Activated naive CD8-positive, alpha-beta T cell treated with anti-CD3 and anti-CD28 coated beads, Interleukin-2, amount 10 ng/mL, durations not matched to agents 7 days and 5 days (primary cell): ENCODE measurements at regions not wholly inside any gene's neighbourhood (a gene's known extent, or its start where the extent isn't known, plus 50 kb on each side); places are given as distances from the start of the nearest gene placed in this dataset.

ENCODE experiments used
- ATAC-seq: fragments of 150-1000 bp; cut with Tn5 transposase; one replicate; pipeline ENCODE4 v1.10.0; 2021; ENCODE audit warnings: low read depth, moderate library complexity
- POLR2A ChIA-PET: fragments of 350-600 bp; sonication (Branson Sonifier 250); formaldehyde crosslinking; loops from one replicate; lab custom pipeline; 2021; ENCODE audit warnings: antibody characterized with exemption; lab: Charles Lee
- DNase-seq: peaks from one replicate; pipeline ENCODE4 v3.0.0; 2021
- H3K27ac Mint-ChIP-seq: one replicate; pipeline ENCODE4 v1.8.0; 2022; ENCODE audit warnings: mild to moderate bottlenecking, mixed read lengths
- H3K27me3 Mint-ChIP-seq: one replicate; pipeline ENCODE4 v1.8.0; 2022; ENCODE audit warnings: mild to moderate bottlenecking, moderate library complexity, mixed read lengths
- H3K36me3 Mint-ChIP-seq: one replicate; pipeline ENCODE4 v1.8.0; 2021; ENCODE audit warnings: mild to moderate bottlenecking, mixed read lengths
- H3K4me1 Mint-ChIP-seq: one replicate; pipeline ENCODE4 v1.8.0; 2021; ENCODE audit warnings: mixed read lengths
- H3K4me3 Mint-ChIP-seq: one replicate; pipeline ENCODE4 v1.8.0; 2022; ENCODE audit warnings: mild to moderate bottlenecking, moderate library complexity, mixed read lengths
- H3K9me3 Mint-ChIP-seq: one replicate; pipeline ENCODE4 v1.8.0; 2021; ENCODE audit warnings: mixed read lengths

DNA sequence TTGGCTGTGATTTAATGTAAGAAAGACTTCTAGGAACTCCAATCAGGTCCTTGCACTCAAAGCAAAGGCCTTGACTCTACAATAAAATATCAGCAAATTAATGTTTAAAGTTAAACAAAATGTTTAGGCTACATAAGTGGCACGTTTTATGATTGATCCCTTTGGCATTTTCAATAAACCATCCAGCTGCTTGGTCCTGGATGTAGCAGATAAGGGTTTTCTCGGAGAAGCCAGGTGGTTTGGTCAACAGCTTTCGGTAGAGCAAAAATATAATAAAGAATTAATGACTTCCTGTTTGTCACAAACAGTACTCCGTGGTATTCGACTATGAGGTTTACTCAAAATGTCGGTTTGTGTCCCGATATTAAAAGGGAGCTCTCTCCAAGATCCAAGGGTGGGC is 95.8 kb downstream of the GEMIN8 start:
- DNase-seq = no peak
- Mint-ChIP-seq H3K4me1 (no peaks in the 10 kb centered on the region), H3K4me3 (no peak overlapping the region), H3K27me3 (peaks cover 25% of the 10 kb centered on the region), H3K9me3 (no peaks in the 10 kb centered on the region), H3K27ac (no peak overlapping the region), H3K36me3 (no peaks in the 10 kb centered on the region)
- ATAC-seq = no peak
- POLR2A ChIA-PET = no interaction called here

DNA sequence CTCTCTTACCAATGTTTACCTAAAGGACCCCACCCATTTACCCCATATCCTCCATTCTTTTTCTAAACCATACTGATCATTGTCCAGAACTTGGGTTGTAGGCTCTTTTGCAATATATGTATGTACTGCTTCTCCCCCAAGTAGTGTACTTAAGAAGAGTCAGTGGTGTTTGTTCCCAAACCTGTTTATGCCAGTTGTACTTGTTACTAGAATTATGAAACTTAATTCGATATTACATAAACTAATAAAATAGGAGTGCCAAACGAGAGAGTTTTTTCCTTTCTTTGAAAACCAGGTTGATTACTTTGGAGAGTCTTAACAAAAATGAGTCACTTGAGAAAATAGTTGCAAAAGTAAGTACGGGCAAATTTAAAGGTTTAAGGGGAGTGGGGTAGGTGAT is 96.3 kb downstream of the GEMIN8 start:
- H3K36me3 Mint-ChIP-seq = no peaks in the 10 kb centered on the region
- ATAC-seq (no peak), DNase-seq (no peak)
- H3K27ac Mint-ChIP-seq = no peak overlapping the region
- no peaks in the 10 kb centered on the region for H3K4me1 Mint-ChIP-seq
- POLR2A ChIA-PET = no interaction called here
- peaks cover 27% of the 10 kb centered on the region for H3K27me3 Mint-ChIP-seq
- H3K4me3 Mint-ChIP-seq = no peak overlapping the region
- no peaks in the 10 kb centered on the region for H3K9me3 Mint-ChIP-seq

GRCh38 chrX:13932416-13932815 is 97.3 kb downstream of the GEMIN8 start:
- Mint-ChIP-seq H3K4me3 (no peak overlapping the region), H3K27me3 (peaks cover 24% of the 10 kb centered on the region), H3K9me3 (no peaks in the 10 kb centered on the region), H3K36me3 (no peaks in the 10 kb centered on the region), H3K27ac (no peak overlapping the region), H3K4me1 (no peaks in the 10 kb centered on the region)
- DNase-seq (no peak), ATAC-seq (no peak)
- POLR2A ChIA-PET = no interaction called here

GRCh38 chrX:13927175-13927574 is 102.5 kb downstream of the GEMIN8 start:
- H3K36me3 Mint-ChIP-seq = no peaks in the 10 kb centered on the region
- no peaks in the 10 kb centered on the region for H3K9me3 Mint-ChIP-seq
- no peak overlapping the region for H3K27ac Mint-ChIP-seq
- peaks cover 12% of the 10 kb centered on the region for H3K27me3 Mint-ChIP-seq
- H3K4me1 Mint-ChIP-seq = no peaks in the 10 kb centered on the region
- DNase-seq = no peak
- no peak overlapping the region for H3K4me3 Mint-ChIP-seq
- POLR2A ChIA-PET = no interaction called here
- no peak for ATAC-seq

DNA sequence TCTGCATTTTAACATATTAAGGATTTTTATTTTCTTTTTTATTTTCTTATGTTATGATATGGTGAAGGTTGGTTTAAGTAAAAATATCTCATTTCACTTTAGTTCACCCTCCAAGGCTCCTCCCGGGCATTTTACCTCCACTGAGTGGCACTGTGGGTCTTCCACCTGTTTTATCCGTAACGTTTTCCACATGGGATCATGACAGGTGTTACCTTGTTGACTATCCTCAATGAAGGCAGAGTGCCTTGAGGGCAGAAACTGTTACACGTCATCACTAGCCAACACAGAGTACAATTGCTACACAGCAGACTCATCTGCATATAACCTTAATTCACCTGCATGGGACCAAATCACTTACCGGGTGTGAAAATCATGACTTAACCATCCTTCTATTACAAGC is 105.8 kb downstream of the GEMIN8 start:
- DNase-seq (no peak), ATAC-seq (no peak)
- H3K36me3 Mint-ChIP-seq = no peaks in the 10 kb centered on the region
- no peaks in the 10 kb centered on the region for H3K4me1 Mint-ChIP-seq
- H3K4me3 Mint-ChIP-seq = no peak overlapping the region
- H3K27ac Mint-ChIP-seq = no peak overlapping the region
- no peaks in the 10 kb centered on the region for H3K9me3 Mint-ChIP-seq
- H3K27me3 Mint-ChIP-seq = peaks cover 10% of the 10 kb centered on the region
- POLR2A ChIA-PET = no interaction called here

DNA sequence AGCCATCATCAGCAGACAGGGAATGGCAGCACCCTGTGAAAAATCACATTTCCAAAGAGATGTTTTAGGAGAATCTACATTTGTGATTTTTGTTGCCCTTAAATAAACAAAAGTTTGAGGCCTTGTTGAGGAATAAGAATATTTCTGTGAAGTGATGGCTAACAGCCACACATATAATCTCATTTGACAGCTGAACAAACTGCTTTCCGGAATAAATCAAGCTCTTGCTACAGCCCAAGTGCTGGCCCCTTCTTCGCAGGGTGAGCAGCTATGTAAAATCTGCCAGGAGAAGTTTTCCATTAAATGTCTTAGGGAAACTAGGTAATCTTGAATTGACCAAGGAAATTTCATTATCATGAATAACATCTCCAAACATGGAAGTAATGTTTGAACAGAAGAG is 106.4 kb upstream of the GPM6B start:
- H3K9me3 Mint-ChIP-seq = no peaks in the 10 kb centered on the region
- POLR2A ChIA-PET = no interaction called here
- H3K4me1 Mint-ChIP-seq = no peaks in the 10 kb centered on the region

DNA sequence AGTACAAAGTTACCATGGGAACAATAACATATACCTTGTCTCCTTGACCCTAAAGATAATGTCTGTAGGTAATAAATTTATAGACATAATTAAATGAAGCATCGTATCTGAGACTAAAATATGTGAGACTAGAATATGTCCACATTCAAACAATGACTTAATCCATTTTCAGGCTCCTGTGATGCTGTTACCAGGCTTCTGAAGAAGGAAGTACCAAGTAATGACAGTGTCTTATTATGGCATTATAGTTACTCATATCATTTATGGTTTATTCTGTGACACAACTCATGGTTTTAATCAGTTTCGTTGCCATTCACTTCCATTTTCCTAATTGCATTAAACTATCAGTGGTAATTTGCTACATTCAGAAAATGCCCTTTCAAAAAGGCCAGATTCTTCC is 100.6 kb upstream of the GPM6B start:
- Mint-ChIP-seq H3K4me1 (no peaks in the 10 kb centered on the region), H3K36me3 (no peaks in the 10 kb centered on the region), H3K9me3 (no peaks in the 10 kb centered on the region), H3K27ac (no peak overlapping the region), H3K4me3 (no peak overlapping the region), H3K27me3 (peaks cover 5% of the 10 kb centered on the region)
- ATAC-seq (no peak), DNase-seq (no peak)
- POLR2A ChIA-PET = no interaction called here

More for the DNA sequence above, 106.4 kb upstream of the GPM6B start:
- H3K36me3 Mint-ChIP-seq = no peaks in the 10 kb centered on the region
- no peak overlapping the region for H3K27ac Mint-ChIP-seq
- peaks cover 9% of the 10 kb centered on the region for H3K27me3 Mint-ChIP-seq
- H3K4me3 Mint-ChIP-seq = no peak overlapping the region
- ATAC-seq (no peak), DNase-seq (no peak)

DNA sequence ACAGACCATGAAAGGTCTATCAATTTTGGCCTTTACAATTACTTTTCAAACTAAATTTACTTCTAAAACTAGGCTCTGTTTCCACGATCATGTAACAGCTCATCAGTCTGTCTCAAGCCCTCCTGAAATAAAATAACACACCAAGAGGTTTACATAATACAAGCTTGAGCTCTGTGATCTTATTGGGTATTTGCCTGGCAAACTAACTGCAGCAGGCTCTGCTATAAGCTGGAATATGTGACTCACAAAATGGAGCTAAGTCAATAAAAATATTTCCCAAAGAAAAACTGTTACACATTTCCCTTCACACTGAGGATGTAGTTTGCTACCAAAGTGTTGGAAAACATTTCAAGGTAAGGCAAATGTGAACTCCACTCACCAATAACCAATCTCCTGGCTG is 94.7 kb upstream of the GPM6B start:
- no peaks in the 10 kb centered on the region for H3K9me3 Mint-ChIP-seq
- H3K36me3 Mint-ChIP-seq = no peaks in the 10 kb centered on the region
- H3K27ac Mint-ChIP-seq = no peak overlapping the region
- H3K4me1 Mint-ChIP-seq = no peaks in the 10 kb centered on the region
- POLR2A ChIA-PET = no interaction called here
- DNase-seq (no peak), ATAC-seq (no peak)
- H3K27me3 Mint-ChIP-seq = peaks cover 3% of the 10 kb centered on the region
- H3K4me3 Mint-ChIP-seq = no peak overlapping the region

DNA sequence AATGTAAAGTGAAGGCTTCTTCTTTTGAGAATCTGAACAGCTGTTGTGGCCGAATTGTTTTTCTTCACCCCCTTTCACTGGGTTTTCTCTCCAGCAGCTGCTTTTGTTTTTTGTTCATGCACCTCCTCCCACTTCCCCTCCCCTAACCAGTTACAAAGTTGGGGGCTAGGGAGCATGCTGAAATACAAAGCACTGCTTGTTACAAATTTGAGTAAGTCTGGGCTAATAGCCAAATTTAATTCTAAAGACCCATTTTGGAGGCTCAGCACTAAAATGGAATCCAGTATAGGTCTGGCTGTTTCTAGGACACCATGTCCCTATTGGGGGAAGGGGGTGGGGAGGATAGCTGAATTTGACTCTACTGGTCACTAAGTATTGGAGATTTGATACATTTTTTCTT is 89.2 kb upstream of the GPM6B start:
- ATAC-seq = no peak
- no peaks in the 10 kb centered on the region for H3K9me3 Mint-ChIP-seq
- no peak for DNase-seq
- no peaks in the 10 kb centered on the region for H3K27me3 Mint-ChIP-seq
- no peak overlapping the region for H3K4me3 Mint-ChIP-seq
- POLR2A ChIA-PET = no interaction called here
- H3K4me1 Mint-ChIP-seq = no peaks in the 10 kb centered on the region
- no peaks in the 10 kb centered on the region for H3K36me3 Mint-ChIP-seq
- no peak overlapping the region for H3K27ac Mint-ChIP-seq

- ATAC-seq = no peak
- no peak overlapping the region for H3K27ac Mint-ChIP-seq
- H3K27me3 Mint-ChIP-seq = no peaks in the 10 kb centered on the region
- POLR2A ChIA-PET = no interaction called here
- no peaks in the 10 kb centered on the region for H3K4me1 Mint-ChIP-seq
- H3K36me3 Mint-ChIP-seq = no peaks in the 10 kb centered on the region
- DNase-seq = no peak
- no peaks in the 10 kb centered on the region for H3K9me3 Mint-ChIP-seq
- no peak overlapping the region for H3K4me3 Mint-ChIP-seq
Measured at GRCh38 chrX:13903405-13903804, 86.5 kb upstream of the GPM6B start.

GRCh38 chrX:13902406-13902805 is 85.5 kb upstream of the GPM6B start:
- Mint-ChIP-seq H3K27ac (no peak overlapping the region), H3K27me3 (no peaks in the 10 kb centered on the region), H3K4me1 (no peaks in the 10 kb centered on the region), H3K9me3 (no peaks in the 10 kb centered on the region), H3K4me3 (no peak overlapping the region), H3K36me3 (no peaks in the 10 kb centered on the region)
- no peak for ATAC-seq
- no peak for DNase-seq
- POLR2A ChIA-PET = no interaction called here

DNA sequence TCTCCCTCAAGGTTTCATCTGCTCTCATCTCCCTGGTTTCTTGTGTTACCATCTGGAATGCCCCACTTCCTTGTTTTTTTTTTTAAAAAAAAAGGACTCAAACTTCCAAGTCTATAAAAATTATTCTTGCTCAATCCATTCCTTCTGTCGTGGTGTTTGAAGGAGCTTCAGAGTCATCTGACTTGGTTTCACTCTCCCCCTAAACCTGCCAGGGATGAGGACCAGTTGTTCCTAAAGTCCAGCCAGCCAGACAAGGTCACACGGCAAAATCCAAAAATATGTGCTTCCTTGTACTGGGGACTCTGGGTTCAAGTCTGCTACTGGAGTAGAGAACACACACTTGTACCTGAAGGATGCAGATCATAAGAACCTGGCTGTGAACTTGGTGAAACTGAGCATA is 84.5 kb upstream of the GPM6B start:
- ATAC-seq = no peak
- POLR2A ChIA-PET = no interaction called here
- H3K4me1 Mint-ChIP-seq = no peaks in the 10 kb centered on the region
- no peak overlapping the region for H3K4me3 Mint-ChIP-seq
- DNase-seq = no peak
- H3K36me3 Mint-ChIP-seq = no peaks in the 10 kb centered on the region
- H3K9me3 Mint-ChIP-seq = no peaks in the 10 kb centered on the region
- H3K27me3 Mint-ChIP-seq = no peaks in the 10 kb centered on the region
- H3K27ac Mint-ChIP-seq = no peak overlapping the region

DNA sequence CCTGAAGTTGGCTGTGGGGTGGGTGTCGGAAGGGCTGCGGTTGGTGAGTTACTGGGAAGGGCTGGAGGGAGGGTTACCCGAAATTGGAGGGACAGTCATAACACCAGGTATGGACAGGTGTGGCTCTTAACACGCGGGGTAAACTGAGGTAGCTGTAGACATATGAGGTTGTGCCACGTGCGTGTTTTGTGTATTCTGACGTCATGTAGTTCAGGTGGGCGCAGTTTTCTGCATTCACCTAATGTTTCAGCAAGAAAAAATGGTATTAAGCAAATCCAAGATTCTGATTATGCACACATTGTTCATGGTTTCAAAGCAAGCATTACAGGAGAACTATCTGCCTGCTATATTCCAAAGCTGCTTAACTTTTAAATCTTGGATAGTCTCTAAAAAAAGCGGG is 83.5 kb upstream of the GPM6B start:
- Mint-ChIP-seq H3K9me3 (no peaks in the 10 kb centered on the region), H3K27ac (no peak overlapping the region), H3K4me3 (no peak overlapping the region), H3K4me1 (no peaks in the 10 kb centered on the region), H3K27me3 (no peaks in the 10 kb centered on the region), H3K36me3 (no peaks in the 10 kb centered on the region)
- ATAC-seq = no peak
- DNase-seq = no peak
- POLR2A ChIA-PET = no interaction called here

- Mint-ChIP-seq H3K4me1 (no peaks in the 10 kb centered on the region), H3K27me3 (no peaks in the 10 kb centered on the region), H3K27ac (no peak overlapping the region), H3K4me3 (no peak overlapping the region), H3K9me3 (no peaks in the 10 kb centered on the region), H3K36me3 (no peaks in the 10 kb centered on the region)
- POLR2A ChIA-PET = no interaction called here
- no peak for DNase-seq
- ATAC-seq = no peak
Measured at GRCh38 chrX:13899607-13900006, 82.7 kb upstream of the GPM6B start.

- no peak for ATAC-seq
Measured at GRCh38 chrX:13898603-13899002, 81.7 kb upstream of the GPM6B start.

More at GRCh38 chrX:13898603-13899002, 81.7 kb upstream of the GPM6B start:
- no peak overlapping the region for H3K27ac Mint-ChIP-seq
- POLR2A ChIA-PET = no interaction called here
- no peaks in the 10 kb centered on the region for H3K4me1 Mint-ChIP-seq
- no peaks in the 10 kb centered on the region for H3K27me3 Mint-ChIP-seq
- no peaks in the 10 kb centered on the region for H3K36me3 Mint-ChIP-seq
- H3K9me3 Mint-ChIP-seq = no peaks in the 10 kb centered on the region
- no peak for DNase-seq
- H3K4me3 Mint-ChIP-seq = no peak overlapping the region
